DND-41 (cell line): ENCODE measurements at regions not wholly inside any gene's neighbourhood (a gene's known extent, or its start where the extent isn't known, plus 50 kb on each side); places are given as distances from the start of the nearest gene placed in this dataset.

Experiments used
- CTCF ChIP-seq: IDR thresholded peaks from 2 replicates; pipeline ENCODE4 v1.5.1; 2012; ENCODE audit warnings: borderline replicate concordance, low read length, moderate library complexity, mild to moderate bottlenecking; ENCODE audit not compliant: poor library complexity, severe bottlenecking; ENCODE audit errors: extremely low read depth
- EZH2 ChIP-seq: IDR thresholded peaks from 3 replicates; pipeline ENCODE4 v1.6.1; 2012; ENCODE audit warnings: borderline replicate concordance, low read depth, mild to moderate bottlenecking, moderate library complexity, low read length, inconsistent platforms; ENCODE audit not compliant: severe bottlenecking

- TF ChIP-seq CTCF (no peak), EZH2 (peak; percentile 91)
Measured at GRCh38 chr9:129496473-129497004, 124.4 kb downstream of the C9orf50 start.
